NOMO-1 (cell line): ENCODE measurements at regions not wholly inside any gene's neighbourhood (a gene's known extent, or its start where the extent isn't known, plus 50 kb on each side); places are given as distances from the start of the nearest gene placed in this dataset.

ENCODE experiments used
- DNase-seq, 2 experiments: peaks; one replicate each; lab custom pipeline; 2025; ENCODE audit not compliant: unreplicated experiment in 2 of 2; lab: John Stamatoyannopoulos, UW

- no peak for DNase-seq
Measured at GRCh38 chr15:91783451-91783850, 70.1 kb upstream of the SLCO3A1 start.

- no peak for DNase-seq
Measured at GRCh38 chr15:91784973-91785709, 68.4 kb upstream of the SLCO3A1 start.

DNA sequence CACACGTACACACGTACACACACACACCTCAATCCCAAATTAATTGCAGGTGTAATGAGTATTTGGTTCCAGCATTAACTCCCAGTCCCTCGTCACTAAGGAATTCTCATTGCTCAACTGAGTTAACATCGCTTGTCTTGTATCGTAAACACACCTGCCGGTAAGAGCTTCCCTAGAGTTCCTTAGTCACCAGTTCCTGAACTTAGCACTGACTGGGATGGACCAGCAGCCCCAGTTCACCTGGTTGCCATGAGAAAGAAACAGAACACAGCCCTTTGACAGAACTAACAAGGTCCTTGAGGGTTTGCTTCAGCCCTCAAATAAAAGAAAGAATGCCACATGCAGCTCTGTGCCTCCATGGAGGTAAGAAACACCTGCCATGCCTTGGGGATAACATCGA, 66.3 kb upstream of the SLCO3A1 start:
- DNase-seq, result no peak

DNA sequence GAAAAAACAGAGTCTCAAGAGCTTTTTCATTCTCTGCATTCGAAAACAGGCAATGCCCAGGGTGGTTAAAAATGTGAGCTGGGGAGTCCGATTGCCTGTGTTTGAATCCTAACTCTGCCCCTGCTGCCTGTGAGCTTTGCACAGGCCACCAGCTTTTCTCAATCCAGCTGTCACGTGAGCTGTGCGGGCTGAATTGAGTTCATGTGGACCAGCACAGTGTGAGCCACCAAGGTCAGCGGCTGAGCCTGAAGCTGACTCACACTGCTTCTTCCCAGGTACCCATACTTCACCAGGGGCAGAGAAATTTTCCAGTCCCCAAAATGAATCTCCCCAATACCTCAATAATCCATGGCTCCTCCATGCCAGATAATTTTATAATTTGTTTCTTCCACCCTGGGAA, 64.4 kb upstream of the SLCO3A1 start:
- no peak for DNase-seq

DNA sequence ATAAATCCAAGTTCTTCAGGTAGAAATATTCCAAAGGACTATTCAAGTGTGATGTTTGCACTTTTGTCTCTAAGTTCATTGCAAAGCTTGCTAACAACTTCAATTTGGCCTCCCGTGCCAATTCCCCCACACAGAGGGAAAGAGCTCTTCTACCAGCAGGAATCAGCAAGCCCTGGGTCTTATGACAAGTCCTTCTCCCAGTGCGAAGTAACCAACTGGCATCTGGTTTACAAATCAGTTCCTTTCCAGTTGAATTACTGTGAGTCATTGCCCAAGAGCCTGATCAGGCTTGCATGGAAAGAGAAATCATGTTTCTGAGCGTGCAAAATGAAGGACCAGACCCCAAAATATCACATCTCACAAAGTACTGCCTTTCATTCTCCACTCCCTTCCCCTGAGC, 62.7 kb upstream of the SLCO3A1 start:
- DNase-seq, result no peak

- no peak for DNase-seq
Measured at GRCh38 chr15:91793771-91794170, 59.7 kb upstream of the SLCO3A1 start.

GRCh38 chr15:91795235-91795634, 58.3 kb upstream of the SLCO3A1 start:
- no peak for DNase-seq

GRCh38 chr15:91801836-91802534, 51.5 kb upstream of the SLCO3A1 start:
- DNase-seq, result no peak

DNA sequence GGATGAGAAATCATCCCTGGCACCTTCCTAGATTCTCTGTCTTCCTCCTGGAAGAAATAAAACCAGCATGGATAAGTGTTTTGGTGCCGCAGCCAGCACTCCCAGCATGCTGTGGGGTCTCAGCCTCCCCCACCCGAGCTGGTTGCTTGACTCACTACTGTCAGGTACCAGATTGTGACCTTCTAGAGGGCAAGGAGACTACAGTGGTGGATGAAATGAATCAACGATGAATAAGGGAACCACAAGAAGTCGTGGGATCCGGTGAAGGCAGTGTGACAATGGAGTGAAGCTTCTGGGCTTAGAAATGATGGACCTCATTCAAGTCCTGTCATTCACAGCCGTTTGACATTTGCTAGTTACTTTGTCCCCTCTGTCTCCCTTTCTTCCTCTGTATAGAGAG, 50.2 kb upstream of the SLCO3A1 start:
- DNase-seq, result no peak
